NCI-H774 (cell line): ENCODE measurements at regions not wholly inside any gene's neighbourhood (a gene's known extent, or its start where the extent isn't known, plus 50 kb on each side); places are given as distances from the start of the nearest gene placed in this dataset.
A peak's percentile ranks its signal among the peaks of the same experiment; 100 is the strongest.

Experiments
- DNase-seq: peaks from one replicate; lab custom pipeline; 2025; lab: John Stamatoyannopoulos, UW

DNA sequence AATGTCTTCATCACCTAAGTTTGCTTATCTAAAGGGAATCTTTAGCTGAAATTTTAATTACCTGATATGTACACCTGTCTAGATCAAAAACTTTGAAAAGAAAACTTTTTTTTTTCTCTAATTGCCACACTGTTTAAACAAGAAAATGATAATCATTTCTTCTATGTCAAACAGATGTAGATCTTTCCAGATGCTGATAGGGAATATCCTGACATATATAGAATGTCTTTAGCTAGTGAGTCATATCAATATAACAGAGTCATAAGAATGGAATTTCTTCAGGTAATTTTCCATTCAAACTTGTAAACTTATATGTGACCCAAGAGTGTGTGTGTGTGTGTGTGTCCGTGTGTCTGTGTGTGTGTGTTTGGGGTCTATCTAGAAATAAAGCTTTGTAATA, 271.9 kb downstream of the GPM6A start:
- no peak for DNase-seq

DNA sequence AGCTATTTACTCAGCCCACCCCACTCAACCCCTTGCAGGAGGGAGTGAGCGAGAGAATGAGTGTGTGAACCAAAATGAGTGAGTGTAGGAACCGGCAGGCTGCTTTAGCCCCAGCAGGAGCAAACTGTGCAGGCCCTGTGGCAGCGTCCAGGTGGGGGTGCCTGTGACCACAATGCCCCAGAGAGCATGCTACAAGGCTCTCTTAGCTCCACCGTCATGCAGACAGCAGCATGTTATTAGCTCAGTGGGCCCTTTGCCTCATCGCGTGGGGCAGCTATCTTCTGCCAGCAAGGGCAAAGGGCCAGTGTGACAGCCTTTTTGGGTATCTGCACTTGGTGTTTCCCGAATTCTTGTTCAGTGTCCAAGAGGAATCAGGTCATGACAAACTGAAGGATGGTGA, 271.3 kb downstream of the GPM6A start:
- no peak for DNase-seq

DNA sequence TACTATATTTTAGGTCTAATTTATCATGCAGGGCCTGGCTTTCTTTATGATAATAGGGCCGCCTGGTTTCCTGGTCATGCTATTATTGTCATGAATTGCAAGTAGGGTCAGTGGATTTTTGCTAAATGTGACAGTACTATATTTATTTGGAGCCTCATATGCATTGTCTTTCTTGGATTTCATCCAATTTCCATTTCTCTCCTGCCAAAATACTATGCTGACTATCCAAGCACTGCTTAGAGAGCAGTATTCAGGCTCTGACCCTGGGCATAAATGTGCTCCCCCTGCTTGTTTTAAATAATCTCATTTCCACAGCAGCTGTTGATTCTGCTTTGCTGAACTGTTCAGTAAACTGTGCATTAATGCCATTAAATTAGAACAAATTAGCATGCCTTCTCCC, 269.3 kb downstream of the GPM6A start:
- no peak for DNase-seq

DNA sequence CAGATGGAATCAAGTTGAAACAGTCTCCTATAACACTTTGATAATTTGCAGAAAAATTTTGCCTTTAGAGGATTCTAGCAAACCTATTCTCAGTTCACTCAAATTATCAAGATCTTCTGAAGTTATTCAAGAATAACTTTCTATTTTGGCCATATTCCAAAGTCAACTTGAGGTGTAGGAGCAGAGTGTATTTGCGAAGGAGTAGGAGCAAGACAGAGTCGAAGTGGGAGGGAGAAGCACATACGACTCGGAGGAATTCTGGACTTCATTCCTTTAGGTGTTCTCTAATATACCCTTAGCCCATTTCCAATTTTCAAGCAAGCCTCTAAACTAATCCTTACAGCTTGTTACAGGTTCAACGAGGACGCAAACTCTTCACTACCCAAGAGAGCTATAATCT, 252.9 kb downstream of the GPM6A start:
- DNase-seq, result no peak

DNA sequence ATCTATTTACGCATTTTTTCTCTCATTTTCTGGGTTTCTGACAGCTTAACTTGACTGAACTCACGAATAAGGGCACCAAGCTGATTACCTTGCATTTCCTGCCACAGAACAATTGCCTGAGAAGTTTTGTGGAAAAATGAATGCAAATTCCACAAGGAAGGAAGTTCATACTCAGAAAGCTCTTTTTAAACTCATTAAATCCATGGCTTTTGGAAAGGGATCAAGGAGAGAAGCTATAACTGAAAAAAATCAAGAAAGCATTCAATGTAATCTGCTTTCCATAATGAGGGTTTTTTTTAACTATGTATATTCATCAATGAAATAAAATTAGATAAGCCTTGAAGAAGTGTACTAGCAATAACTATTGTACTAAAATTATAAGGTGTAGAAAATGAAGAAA, 252.5 kb downstream of the GPM6A start:
- no peak for DNase-seq

DNA sequence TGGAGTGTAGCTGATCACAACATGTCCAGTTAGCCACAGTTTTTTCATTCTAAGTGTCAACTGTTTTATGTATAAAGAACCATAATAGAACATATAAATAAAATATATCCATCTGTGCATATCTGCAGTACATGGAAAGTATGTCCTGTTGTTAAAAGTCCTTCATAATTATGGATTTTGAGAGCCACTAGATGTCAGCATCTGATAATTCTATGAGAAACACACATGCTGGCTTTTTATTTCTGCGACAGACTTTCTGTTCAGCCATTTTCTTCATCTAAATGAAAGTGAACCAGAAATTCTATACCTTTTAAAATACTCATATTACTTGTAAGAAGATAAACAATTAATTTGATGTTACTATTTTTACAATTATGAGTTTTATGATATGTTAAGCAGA, 251.5 kb downstream of the GPM6A start:
- DNase-seq, result peak; percentile 50

DNA sequence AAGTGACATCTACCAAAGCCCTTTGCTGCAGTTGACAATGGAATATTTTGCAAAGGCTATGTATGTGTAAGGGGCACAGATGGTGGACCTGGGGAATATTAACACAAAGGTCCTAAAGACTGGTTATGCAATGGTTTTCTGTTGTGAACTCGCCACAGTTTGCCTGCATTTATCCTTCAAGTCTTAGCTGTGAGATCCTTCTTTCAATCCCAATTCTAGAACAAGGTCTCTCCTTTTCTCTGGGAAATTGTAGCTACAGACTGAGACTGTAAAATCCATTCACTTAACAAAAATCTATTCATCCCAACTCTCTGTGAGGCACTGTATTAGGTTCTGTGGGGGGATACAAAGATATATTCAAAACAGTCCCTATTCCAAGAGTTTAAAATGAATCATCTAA, 250.4 kb downstream of the GPM6A start:
- DNase-seq, result no peak

DNA sequence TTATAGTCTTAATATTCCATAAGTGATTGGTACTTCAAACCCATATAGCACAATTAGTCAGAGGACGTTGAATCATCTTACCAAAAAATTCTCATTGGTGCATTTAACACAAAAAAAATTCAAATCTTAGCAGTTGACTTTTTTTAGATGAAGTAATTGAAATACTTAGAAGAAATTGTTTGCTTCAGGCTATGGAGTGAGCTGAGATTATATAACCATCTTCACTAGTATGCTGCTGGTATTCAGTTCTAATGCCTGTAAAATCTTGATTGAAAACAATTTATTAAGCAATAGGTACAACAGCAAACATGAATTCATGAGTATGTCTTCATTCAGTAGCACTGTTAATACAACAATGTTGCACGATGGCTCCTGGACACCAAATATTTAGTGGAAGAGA, 250.0 kb downstream of the GPM6A start:
- DNase-seq, result no peak

DNA sequence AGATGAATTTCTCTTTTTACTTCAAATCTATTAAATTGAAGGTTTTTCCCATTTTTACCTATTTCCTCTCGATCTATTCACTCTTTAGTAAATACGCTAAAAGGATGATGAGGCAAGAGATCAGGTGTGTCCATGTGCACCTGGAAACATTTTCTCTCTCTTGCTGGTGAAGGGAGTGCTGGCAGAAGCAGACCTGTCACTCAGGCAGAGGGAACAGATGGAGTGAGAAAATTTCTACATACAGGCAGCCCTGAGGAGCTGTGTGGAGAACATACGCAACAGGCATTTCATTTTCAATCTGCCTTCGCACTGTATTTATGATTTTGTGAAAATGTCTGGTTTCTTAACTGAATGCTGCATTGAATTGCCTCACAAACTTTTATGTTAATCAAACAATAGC, 249.5 kb downstream of the GPM6A start:
- no peak for DNase-seq
